Breast epithelium (tissue), 3 donors: ENCODE measurements at regions not wholly inside any gene's neighbourhood (a gene's known extent, or its start where the extent isn't known, plus 50 kb on each side); places are given as distances from the start of the nearest gene placed in this dataset.

Experiments used
- CTCF ChIP-seq, 3 donors: fragments of 450-650 bp; IDR thresholded peaks; one replicate each; pipeline ENCODE4 v1.5.1; 2016 to 2017; ENCODE audit warnings: antibody characterized with exemption in 3 of 3, mild to moderate bottlenecking in 3 of 3, moderate library complexity in 3 of 3
- POLR2A ChIP-seq: fragments of 450-650 bp; IDR thresholded peaks from one replicate; pipeline ENCODE4 v1.6.1; 2016; ENCODE audit warnings: antibody characterized with exemption, mild to moderate bottlenecking, moderate library complexity

- TF ChIP-seq CTCF (IDR thresholded peaks at IDR 0.05) (no peak), POLR2A (no peak)
Measured at GRCh38 chr2:144158096-144158495, 361.8 kb downstream of the ZEB2 start.
